HG03342 (cell line): ENCODE measurements at regions not wholly inside any gene's neighbourhood (a gene's known extent, or its start where the extent isn't known, plus 50 kb on each side); places are given as distances from the start of the nearest gene placed in this dataset.
A peak's percentile ranks its signal among the peaks of the same experiment; 100 is the strongest.

Experiments
- ATAC-seq: cut with Tn5 transposase; IDR thresholded peaks from one replicate; pipeline ENCODE4 v1.9.1; 2021; ENCODE audit warnings: mild to moderate bottlenecking, moderate library complexity; ENCODE audit not compliant: unreplicated experiment

DNA sequence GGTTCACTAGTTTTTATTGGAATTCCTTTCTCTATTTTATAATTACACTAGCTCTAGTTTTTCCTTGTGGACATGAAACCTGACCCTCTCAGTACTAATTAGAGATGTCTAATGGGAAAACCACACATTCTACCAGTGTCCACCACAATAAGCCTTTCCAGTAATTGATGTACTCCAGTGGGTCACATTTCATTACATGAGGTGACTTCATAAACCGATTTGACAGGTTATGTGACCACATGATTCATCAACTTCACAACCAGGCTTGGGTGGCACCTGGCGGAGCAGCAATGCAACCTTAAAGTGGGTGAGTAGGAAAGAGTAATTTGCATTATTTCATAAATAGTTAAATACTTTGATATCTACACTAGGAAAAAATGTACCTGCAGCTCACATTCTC is 284.2 kb upstream of the ADAMTS16 start:
- no peak for ATAC-seq

DNA sequence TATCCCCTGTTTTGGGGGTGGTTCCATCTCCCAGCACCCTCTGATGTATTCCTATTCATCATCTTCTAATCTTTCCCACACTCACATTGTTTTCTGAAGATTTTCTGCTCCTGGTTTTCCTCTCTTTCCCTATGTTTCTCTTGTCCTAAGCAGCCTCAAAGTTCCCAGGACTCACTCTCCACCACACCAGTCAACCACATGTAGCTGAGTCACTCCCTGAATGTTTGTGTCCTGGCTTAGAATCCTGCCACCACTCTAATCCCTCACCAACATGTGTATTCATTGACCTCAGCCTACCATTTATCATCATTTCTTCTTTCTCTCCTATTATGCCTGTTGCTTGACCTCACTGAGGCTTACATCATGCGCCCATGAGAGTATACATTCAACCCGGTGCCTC is 282.4 kb upstream of the ADAMTS16 start:
- ATAC-seq: no peak

DNA sequence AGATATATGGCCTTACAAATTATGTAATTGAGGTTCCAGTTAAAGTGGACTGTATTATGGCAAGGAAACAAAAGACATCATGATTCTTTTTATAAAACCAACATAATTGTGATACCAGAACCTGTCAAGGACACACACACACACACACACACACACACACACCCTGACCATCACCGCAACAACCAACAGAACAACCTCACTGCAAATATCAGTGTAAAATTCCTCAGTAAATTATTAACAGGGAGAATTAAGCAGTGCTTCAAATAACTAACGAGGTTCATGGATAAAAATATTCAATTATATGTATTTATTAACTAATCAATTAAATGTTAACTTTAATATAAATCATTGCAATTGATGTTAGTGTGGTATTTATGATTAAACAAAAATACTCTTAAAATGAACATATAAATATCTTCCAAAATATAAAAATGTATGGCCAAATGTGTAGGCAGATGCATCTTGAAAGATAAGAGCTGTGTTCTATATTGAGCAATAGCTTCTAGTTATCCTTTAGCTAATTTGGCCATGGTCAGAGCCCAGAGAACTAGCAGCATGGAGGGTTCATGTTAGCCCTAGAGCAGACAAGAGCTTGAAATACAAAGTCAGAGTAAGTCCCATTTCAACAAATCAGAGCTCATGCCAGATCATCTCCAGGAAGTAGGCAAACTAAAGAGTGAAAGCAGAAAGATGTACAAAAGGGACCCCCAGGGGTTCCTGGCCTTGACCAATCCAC is 280.5 kb upstream of the ADAMTS16 start:
- no peak for ATAC-seq

DNA sequence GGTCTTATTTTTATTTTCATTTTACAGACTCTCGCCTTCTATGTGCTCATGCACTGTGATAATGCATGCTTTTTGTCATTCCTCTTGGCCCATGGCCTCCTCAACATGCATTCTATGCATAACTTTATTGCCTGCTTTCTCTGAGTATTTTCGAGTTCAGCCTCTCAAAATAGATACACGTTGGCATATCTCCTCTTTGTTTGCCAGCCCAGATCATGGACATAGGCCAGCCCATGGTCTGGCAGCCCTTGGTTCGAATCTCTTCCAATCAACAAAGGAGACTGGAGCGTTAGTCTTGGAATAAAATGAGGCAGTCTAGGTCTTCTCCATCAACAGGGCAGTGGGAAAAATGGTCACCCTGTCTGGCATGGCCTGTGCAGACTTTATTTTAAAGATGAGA is 279.5 kb upstream of the ADAMTS16 start:
- no peak for ATAC-seq

DNA sequence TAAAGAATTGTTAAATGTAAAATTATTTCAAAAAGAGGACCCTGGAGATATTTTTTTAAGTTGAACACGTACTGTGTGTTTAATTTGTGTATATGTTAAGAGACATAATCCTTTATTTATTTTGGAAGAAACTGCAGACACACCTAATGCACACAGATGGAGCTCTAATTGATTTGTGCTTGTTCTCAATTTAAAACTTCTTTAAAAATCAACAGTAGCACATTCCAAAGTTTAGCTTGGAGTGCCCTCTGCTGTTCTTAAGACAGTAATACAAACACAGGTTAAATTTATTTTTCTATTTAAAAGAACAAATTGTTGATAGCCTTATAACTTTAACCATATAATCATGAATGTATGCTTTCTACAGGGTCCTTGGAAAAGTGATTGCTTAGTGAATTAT is 277.6 kb upstream of the ADAMTS16 start:
- no peak for ATAC-seq

DNA sequence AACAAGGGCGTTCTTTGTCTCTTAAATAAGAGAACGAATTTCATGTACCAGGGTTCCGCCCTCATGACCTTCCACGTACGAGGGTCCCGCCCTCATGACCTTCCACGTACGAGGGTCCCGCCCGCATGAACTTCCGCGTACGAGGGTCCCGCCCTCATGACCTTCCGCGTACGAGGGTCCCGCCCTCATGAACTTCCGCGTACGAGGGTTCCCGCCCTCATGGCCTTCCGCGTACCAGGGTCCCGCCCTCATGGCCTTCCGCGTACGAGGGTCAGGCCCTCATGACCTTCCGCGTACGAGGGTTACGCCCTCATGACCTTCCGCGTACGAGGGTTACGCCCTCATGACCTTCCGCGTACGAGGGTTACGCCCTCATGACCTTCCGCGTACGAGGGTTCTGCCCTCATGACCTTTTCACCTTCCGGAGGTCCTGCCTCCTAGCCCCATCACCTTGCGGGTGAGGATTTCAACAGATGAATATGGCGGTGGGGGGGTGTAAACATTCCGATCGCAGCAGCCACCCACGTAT is 273.9 kb upstream of the ADAMTS16 start:
- ATAC-seq: no peak

DNA sequence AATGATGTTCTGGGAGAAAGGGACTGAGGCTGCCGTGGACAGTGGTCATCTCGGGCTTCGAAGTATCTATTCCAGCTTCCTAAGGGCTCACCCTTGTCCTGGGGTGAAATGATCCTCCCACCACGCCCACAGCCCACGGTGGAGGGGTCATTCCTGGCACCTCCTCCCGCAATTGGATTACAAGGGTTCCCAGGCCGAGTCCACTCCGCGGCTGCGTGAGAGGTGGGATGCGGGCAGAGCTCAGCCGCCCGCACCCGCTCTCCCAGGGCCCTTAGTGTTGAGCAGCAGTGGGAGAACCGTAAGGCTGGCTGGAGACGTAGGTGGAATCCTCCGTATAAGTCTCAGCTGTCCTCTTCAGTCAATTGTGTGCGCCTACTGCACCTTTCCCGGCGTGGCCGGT is 273.3 kb upstream of the ADAMTS16 start:
- ATAC-seq: no peak

DNA sequence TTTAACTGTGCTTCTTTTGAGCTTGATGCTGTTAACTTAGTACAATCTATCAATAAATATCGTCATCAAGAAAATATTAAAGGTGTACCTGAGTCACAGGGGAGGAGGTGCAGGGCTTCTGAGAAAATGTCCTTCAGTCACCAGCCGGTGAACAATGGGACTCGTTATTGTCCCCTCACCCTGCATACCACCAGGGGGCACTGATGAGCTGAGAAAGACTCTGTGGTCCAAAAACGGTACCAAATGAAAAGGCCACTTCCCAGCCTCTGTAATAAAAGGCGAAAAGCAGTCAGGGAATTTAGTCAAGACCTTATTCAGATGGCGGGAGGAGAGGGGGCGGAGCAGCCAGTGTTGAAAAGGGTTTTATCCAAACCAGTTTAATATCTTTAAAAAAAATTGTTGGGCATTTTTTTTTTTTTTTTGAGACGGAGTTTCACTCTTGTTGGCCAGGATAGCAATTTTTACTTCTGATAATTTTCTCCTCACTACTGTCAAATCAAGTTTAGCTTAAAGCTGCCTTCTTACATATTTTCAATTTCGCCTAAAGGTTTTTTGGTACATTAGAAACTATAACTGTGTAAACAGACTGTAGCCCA is 271.9 kb upstream of the ADAMTS16 start:
- peak; percentile 66 for ATAC-seq

DNA sequence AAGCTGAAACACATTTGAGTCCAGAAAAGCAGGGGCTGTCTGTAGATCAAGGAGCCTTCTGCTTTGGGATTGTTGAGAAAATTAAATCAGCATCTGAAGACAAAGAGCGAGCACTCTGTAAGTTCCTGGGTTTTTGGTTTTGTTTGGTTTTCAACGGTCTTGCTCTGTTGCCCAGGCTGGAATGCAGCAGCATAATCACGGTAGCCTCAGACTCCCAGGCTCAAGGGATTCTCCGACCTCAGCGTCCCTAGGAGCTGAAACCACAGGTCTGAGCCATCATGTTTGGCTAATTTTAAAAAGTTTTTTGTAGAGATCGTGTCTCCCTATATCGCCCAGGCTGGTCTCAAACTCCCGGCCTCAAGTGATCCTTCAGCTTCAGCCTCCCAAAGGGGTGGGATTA is 266.5 kb upstream of the ADAMTS16 start:
- no peak for ATAC-seq

DNA sequence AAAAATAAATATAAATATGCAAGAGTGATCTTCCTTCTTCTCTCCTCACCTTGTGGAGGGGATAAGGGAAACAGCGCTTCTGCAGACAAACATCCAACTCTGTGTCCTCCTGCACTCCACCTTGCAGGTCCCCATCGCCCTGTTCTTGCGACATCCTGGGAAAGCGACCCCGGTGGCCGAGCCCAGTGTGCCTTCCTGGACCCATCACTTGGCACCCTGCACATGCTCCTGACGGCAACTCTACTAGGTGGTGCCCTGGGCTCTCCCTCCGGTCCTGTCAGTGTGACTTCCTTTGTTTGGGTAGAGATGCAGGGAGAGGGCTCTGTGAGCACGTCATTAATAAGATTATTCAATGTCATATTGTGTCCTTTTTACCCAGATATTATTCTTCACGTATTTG is 266.0 kb upstream of the ADAMTS16 start:
- ATAC-seq: no peak

DNA sequence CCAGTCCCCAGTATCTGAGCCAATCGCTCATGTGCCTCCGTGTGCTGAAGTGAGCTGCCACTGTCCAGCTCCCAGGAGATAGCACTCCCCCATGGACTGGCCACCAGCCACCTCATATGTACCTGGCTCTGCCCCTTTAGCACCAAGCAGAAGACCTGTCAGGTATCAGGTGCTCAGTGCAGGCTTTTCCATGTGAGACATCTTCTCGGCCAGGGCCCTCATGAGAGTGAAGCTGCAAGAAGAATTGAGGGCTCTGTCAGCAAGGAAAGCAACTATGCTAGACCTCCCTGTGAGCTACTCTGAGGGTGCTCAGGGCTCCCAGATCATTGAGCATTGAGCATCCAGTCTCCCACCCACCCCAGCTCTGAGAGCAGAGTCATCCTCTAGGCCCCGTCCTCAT is 264.2 kb upstream of the ADAMTS16 start:
- no peak for ATAC-seq

DNA sequence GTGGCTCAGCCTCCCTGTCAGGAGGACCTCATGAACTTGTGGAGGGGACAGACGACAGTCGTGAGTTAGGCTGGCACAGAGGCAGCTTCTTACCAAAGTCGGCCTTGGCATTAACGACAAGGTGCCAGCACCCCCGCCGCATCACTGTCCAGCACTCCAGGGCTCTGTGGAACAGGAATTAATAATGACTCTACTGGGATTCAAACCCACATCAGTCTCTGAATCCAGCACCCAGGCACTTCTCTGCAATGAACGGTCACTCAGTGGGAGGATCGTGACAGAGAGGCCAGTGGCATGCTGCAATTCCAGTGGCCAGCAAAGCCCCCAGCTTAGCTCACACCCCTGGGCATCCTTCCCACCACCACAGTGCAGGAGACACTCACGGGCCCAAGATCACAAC is 263.3 kb upstream of the ADAMTS16 start:
- no peak for ATAC-seq

DNA sequence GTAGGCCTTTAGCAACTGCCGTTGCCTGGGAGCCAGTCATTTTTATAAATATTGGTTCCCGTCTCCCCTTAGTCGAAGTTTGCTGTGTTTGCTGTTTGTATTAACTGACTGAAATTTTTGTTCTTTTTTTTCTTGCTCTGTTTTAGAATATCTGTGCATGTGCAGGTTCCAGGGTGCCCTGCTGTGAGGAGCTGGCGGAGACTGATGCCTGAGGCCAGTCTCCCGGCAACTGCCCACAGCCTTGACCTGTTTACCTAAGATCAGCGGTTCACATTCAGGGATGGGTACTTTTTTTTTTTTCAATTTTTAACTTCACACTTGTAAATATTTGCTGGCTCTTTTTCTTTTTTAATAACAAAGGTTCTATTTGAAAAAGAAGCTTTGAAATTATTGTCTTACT is 262.6 kb upstream of the ADAMTS16 start:
- ATAC-seq: no peak

DNA sequence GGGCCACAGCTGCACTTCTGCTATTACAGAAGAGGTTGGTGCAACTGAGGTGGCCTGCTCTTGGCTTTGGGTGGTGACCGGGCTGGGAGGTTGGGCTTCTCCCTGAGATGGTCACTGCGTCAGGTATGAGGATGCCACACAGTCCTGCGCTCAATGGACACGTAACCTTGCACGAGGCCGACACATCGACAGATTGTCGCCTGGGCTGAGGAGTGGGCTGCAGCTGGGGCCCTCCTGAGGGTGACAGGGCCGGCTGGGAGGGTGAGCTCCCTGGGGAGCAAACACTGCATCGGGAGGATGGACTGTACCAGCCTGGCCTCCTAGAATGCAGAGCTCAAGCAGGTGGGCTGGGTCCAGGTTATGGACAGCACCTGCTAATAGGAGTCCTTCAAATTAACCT is 261.1 kb upstream of the ADAMTS16 start:
- ATAC-seq: no peak

DNA sequence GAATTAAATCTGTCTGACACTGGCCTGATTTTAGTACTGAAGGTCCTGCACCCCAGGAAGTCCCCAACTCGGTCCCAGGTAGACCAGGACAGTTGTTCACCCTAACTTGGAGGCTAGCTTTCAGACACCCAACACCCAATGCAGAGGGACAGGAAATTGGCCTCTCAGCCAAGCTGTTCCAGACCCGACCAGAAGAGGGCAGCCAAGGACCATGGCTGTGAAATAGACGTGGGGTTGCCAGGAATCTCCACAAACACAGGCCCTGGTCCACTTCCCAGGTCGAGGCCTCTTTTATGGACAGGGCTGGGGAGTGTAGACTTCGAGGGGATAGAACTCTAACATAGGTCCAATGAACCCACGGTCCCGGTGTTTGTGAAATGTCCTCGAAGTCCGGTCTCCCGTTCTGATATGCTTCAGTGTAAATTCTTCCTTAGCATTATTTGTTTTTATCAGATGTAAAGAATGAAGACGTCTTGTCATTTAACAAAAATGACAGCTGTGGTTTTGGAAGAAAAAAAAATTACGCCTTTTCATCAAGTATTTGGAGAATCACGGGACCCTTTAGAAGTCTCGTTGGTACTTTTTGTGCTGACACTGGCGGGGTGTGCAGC is 260.3 kb upstream of the ADAMTS16 start:
- ATAC-seq: peak; percentile 88

DNA sequence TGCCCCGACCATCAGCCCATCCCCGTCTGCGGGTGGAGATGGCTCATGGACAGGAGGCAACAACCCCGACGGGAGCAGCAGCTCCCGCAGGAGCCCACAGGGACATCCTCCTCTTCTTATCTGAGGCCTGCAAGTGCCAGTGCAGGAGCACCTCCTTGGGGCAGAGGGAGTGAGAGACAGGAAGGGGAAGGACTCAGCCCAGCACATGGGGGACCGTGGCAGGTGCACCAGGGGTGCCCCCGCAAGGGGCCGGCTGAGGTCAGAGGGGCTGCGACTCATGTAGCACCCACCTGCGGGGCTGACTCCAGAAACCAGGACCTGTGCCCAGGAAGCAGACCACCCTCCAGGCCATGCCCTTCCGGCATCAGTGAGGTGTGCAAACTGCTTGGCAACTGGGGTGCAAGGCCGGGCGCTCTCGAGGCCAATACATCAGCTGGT is 259.8 kb upstream of the ADAMTS16 start:
- ATAC-seq: no peak

DNA sequence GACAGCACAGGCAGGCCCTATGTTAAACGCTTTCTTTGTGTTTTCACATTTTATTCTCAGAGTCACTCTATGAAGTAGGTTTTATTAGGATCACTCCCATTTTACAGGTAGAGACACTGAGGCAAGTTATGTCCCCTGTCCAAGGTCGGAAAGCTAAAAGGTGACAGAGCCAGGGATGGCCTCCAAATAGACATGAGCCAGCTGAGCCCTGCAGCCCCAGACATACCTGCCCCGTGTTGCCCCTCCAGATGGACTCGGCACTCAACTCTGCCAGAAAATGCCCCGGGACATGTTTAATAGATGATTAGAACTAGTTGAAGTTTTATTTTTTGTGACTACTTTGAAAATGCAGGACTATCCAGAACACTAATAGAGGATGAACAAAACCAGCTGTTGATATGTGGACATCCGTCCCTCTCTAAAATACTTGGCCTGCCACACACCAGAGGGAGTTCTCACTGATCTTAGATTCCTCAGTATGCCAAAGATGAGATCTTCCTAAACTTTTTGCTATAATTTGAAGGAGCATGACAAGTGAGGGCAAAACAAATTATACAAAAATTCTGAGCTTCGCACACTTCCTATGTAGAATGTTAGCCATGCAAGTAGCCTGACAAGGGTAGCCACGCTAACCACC is 258.6 kb upstream of the ADAMTS16 start:
- ATAC-seq: no peak

DNA sequence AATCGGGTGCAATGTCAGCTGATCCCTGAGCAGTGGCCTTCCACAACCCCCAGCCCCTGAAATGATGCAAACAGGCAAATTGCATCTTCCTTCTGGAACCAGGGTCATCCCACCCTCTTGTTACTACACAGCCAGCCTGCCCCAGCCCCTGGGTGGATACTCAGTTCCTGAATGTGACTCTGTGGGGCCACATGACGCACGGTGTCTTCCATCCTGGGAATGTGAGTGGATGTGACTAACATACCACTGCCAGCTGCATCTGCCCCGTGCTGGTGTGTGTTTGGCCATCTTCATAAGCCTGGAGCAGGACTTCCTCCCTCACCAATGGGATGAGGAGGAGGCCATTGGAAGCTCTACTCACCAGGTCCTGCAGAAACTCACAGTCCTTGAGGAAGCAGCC is 257.9 kb upstream of the ADAMTS16 start:
- no peak for ATAC-seq

DNA sequence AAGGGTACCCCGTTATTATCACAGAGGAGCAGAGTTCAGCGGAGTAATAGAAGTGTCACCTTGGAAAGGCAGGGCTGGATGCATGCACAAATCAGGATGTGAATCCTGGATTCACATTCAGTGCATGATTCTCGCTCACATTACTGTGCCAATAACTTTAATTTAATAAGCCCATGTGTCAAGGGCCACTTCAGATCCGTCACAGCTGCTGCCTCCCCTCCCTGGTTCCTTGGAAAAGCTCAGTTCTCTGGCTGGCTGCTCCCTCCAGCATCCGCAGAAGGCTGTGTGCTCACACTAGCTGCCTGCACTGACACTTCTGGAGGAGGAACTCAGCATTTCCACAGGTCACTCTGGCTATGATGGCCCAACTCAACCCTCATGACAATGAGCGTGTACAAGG is 256.8 kb upstream of the ADAMTS16 start:
- no peak for ATAC-seq

DNA sequence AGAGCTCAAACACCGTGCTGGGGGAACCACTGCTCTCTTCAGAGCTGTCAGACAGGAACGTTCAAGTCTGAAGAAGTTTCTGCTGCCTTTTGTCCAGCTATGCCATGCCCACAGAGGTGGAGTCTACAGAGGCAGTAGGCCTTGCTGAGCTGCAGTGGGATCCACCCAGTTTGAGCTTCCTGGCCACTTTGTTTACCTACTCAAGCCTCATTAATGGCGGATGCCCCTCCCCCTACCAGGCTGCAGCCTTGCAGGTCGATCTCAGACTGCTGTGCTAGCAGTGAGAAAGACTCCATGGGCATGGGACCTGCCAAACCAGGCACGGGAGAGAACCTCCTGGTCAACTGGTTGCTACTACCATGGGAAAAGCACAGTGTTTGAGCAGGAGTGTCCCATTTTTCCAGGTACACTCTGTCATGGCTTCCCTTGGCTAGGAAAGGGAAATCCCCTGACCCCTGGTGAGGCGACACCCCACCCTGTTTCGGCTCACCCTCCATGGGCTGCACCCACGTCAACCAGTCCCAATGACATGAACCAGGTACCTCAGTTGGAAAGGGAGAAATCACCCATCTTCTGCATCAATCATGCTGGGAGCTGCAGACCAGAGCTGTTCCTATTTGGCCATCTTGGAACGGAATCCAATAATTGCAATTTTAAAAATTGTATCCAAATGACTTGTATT is 246.9 kb upstream of the ADAMTS16 start:
- ATAC-seq: no peak

DNA sequence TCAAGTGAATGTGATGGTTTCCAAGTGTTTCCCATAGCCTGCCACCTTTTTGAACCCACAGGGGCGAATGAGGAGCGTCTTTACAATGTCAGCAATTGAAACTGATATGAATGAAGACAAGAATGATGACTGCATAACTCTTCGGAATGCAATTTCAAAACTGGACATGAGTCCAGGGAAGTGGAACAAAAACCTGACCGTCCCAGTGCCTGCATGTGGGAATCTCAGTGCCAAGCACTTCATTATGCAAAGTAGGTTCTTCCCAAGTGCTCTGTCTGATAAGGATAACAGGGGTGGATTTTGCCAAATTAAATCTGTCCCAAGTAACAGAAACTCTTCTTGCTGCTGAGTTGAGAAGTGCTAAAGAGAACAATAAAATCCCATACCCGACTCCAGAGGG is 243.8 kb upstream of the ADAMTS16 start:
- no peak for ATAC-seq
